Esophagus muscularis mucosa (tissue), 4 donors: ENCODE measurements at regions not wholly inside any gene's neighbourhood (a gene's known extent, or its start where the extent isn't known, plus 50 kb on each side); places are given as distances from the start of the nearest gene placed in this dataset.

Source experiments
- CTCF ChIP-seq, 3 experiments: fragments of 200-600 bp in 2 of 3; fragments of 450-650 bp in 1 of 3; sonication (generic) in 2 of 3; IDR thresholded peaks; one replicate each; pipeline ENCODE4 v1.5.1; 2017 to 2019; ENCODE audit warnings: antibody characterized with exemption in 3 of 3, mild to moderate bottlenecking in 2 of 3, moderate library complexity in 1 of 3
- EP300 ChIP-seq: sonication (generic); formaldehyde crosslinking; IDR thresholded peaks from one replicate; pipeline ENCODE4 v1.6.1; 2017; ENCODE audit warnings: antibody characterized with exemption
- POLR2A ChIP-seq: fragments of 450-650 bp; IDR thresholded peaks from one replicate; pipeline ENCODE4 v1.6.1; 2017; ENCODE audit warnings: antibody characterized with exemption, moderate library complexity, mild to moderate bottlenecking, low read depth
- POLR2AphosphoS5 ChIP-seq, 2 donors: sonication (generic); formaldehyde crosslinking; IDR thresholded peaks; one replicate each; pipeline ENCODE4 v1.6.1; 2017; ENCODE audit warnings: antibody characterized with exemption in 2 of 2

GRCh38 chr13:85261757-85262346 is 537.4 kb downstream of the SLITRK6 start:
- TF ChIP-seq CTCF (IDR thresholded peaks at IDR 0.05) (peak in 1 of 3 experiments; percentile 12), POLR2A (no peak), POLR2AphosphoS5 (IDR thresholded peaks at IDR 0.05) (no peak), EP300 (no peak)
